IPS DF 4.7 (cell line): ENCODE measurements at regions not wholly inside any gene's neighbourhood (a gene's known extent, or its start where the extent isn't known, plus 50 kb on each side); places are given as distances from the start of the nearest gene placed in this dataset.

Experiments used
- DNase-seq: peaks from one replicate; pipeline ENCODE4 v3.0.0-alpha.2; 2013; ENCODE audit warnings: low spot score; ENCODE audit errors: extremely low read depth

DNA sequence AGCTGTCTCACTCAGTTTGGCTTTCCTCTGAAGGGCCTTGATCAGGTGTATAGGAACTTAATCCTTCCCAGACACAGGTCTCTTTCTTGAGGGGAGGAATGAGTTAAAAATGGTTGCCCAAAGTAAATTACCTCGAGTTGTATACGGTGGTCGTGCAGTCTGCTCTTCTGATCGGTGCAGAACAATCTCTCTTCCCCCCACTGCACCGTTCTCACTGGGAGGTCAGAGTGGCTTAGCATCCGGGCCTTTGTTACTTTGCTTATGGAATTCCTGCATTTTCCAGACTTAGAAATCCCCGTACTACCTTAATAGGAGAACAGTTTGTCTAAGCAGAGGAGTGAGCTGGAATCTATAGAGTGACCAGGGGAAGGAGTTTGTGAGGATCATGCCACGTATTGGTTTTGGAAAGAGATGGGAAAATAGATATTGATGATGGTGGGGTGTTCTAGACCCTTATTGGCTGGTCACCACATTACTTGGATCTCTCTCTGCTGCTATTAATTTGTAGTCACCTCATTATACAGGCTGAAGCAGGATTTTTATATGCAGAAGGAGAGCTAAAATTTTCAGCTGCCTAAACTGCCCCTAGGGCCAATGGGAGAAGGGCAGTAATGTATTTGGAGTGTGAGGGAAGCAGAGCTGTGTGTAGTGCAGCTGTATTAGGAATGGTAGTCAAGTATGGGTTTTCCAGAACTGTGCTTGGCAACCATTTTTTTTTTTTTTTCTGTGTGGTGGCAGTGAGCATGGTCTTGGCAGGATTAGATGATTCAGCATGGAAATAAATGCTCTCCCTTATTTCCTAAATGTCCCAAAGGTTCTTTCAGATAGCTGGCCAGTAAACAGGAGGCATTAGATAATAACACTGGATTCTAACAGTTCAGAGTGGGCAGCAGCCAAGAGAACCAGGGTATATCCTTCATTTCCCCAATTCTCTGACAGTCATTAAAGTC is 81.5 kb downstream of the NDUFS5 start:
- no peak for DNase-seq

DNA sequence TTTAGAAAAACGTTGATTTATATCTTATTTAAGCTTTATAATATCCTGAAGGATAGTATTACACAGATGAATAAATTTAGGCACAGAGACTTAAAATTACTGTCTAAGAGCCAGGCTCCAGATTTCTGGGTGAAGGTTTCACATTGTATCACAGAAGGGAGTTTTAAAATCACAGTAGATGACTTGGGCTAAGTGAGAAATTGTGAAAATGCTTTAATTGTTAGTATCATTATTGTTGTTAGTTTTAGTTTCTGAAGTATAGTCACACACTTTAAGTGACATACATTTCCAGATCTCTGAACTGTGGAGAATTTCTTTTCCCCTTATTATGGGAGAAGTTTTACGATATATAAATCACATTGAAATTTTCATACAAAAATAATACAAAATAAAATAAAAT is 83.5 kb downstream of the NDUFS5 start:
- DNase-seq = no peak

DNA sequence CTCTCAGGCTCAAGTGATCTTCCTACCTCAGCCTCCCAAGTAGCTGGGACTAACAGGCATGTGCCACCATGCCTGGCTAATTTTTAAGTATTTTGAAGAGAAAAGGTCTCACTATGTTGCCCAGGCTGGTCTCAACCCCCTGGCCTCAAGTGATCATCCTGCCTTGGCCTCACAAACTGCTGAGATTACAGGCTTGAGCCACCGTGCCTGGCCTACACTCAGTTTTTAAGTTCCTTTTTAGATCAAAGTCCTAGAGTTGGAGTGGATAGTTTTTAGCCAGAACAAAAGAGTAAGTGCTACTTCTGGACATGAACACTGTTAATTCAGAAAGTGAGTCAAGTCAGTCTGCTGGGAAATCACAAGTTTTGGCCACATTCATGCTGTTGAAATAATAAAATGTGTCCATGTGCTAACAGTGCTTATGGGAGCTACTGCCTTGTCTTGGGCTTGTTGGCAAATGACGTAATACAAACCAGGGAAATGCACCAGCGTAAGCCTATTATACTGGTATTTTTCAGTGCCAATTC is 84.2 kb downstream of the NDUFS5 start:
- no peak for DNase-seq

DNA sequence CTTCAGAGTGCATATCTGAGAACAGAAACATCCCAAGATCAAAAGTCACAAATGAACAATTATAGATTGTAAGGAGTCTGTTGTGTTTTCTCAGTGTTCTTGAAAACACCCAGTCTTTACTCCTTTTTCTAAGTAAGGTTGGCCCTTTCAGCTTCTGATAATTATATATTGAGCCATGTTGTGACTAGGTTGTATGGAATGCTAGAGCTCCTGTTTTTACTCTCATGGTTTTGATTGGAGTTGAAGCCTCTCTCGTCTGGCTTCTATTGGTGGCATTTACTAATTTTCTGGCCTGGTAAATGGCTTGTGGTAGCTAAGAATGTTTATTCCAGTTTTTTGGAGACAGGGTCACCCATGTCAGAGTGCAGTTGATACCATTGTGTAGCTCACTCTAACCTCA is 84.7 kb downstream of the NDUFS5 start:
- DNase-seq = no peak

DNA sequence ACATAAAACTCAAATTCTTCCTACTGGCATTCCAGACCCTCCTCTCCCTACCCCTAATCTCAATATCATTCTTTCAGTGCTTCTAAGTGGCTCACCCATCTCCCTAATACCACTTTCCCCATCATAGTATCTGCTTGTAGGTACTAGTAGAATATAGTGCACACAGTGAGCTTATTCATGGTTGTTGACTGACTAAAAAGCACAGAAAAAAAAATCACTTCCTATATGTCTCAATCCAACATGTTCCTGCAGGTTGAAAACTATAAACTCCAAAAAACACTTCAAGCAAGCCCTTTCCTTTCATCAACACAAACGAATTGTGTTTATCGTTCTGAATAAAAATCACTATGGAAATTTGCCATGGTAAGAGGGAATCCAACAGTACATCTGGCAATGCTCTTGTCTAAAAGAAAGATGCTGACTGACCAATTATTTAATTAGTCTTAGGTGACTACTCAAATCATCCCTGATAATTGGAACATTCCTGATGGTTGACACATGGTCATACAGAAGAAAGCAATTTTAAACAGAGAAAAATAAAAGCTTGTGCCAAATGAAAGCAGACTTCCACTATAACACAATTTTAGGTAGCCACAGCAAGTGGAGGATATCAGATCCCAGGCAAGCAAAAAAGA is 87.1 kb downstream of the NDUFS5 start:
- no peak for DNase-seq

DNA sequence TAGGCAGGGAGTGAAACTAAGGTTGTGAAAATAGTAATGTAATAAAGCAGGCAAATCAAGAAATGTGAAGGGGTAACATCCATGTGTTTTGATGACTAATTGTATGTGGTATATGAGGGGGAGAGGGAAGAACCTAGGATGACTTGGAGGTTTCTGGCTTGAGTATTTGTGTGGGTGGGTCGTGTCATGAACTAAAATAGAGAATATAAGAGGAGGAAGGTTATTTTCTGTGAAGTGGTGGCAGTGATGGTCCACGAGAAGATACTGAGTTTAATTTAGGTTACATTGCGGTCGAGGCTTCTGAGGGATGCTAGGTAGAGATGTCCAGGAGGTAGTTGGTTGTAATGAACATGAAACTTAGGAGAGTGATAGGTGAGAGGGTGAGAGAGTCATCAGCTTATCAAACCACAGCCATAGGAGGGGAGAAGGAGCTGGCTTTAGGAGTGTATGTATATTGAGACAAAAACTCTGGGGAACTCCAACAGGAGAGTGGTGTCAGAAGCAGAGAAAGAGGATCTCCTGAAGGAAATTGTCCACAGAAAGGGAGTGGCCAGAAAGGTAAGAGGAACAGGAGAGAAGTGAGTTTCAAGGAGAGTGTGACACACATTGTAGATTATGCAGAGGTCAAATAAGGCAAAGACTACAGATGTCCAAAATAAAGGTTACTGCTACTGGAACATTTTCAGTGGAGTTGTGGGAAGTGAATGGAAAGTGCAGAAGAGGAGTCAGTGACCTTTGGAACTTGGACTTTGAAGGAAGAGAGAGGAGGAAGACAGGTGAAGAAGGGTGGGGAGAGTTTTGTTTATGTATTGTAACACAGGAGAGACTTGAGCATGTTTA is 89.0 kb upstream of the MACF1 start:
- no peak for DNase-seq

DNA sequence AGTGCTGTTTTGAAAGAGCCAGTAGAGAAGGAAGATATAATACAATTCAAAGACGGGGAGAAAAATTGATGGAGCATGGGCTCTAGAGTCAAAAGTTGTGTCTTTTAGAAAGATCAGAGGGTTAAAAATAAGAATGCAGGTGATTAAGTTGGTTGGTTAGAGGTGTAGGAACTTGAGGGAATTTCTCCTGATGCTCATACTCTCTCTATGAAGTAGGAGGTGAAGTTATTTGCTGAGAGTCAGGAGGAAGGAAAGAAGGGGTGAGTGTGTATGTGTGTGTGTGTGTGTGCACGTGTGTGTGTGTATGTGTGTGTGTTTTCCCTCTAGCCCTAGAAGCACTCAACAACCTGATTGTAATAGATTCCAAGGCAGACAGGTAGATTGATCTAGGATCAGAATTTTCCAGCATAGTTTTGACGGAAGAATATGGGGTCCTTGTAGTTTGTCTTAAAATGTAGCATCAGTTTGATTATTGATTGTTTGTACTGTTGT is 88.3 kb upstream of the MACF1 start:
- DNase-seq = no peak

DNA sequence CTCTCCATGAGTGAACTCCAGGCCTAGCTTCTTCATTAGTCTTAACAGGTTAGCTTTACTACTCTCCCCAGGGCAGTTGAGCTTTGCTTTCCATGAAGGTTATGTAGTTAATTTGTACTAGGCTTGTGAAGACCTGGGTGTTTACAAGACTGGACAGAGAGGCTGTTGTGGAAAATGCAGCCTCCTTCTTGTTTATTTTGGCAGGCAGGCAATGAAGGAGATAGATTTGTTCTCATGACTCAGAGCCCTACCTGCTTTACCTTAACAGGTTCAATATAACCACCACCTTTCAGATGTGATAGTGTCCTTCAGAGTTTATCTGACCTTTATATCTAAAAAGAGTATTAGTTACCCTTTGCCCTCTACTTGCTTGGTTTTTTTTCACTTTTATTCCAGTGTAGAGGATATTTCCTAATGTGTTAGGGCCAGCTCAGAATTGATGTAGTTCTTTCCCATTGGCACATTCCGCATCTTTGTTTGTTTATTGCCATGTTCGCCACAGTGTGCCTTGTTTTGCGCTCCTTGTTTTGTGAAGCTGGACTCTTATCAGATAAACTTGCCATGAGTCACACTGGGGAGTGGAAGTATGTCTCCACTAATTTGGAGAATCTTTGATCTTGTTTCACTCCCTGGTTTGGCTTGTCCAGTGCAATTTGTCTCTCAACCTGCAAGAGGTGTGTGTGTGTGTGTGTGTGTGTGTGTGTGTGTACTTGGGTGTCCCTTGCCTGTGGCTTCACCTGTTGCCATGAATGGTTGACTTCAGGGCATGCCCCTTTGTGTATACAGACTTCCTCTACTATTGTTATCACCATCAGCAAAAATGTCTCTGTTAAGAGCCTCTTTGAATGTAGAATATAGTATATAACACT is 87.4 kb upstream of the MACF1 start:
- no peak for DNase-seq

DNA sequence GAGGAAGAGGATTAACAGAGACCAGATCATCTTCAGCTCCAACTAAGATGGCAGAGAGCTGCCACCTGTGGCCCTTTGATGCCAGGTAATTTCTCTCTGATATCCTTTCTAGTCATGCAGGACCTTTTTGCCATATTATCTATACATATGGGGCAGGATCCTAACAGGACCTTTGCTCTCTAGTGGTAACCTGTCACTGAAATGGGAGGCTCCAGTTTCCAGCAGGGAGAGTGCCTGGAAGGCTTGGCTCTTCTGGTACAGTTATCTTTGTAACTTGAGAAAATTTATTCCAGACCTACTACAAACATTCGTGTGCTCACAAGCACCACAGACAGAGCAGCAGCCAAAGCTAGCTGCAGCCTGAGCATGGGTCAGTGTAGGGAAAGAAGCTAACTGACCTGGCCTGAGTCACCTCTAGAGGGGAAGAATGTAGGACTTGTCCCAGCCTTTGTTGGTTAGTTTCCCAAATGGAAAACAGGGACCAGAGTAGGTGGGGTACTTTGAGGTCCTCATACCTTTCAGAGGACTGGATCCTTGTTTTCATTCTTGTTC is 86.5 kb upstream of the MACF1 start:
- DNase-seq = no peak

DNA sequence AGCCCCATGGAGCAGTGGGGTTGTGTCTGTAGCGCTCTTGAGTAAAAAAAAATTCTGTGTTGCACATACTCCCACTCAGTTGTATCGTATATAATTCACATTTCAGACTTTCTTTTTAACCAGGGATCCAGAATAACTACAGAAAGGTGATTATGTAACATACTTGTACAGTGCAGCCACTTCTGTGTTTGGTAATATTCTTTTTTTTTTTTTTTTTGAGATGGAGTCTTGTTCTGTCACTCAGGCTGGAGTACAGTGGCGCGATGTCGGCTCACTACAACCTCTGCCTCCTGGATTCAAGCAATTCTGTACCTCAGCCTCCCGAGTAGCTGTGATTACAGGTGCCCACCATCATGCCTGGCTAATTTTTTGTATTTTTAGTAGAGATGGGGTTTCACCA is 82.4 kb upstream of the MACF1 start:
- no peak for DNase-seq

DNA sequence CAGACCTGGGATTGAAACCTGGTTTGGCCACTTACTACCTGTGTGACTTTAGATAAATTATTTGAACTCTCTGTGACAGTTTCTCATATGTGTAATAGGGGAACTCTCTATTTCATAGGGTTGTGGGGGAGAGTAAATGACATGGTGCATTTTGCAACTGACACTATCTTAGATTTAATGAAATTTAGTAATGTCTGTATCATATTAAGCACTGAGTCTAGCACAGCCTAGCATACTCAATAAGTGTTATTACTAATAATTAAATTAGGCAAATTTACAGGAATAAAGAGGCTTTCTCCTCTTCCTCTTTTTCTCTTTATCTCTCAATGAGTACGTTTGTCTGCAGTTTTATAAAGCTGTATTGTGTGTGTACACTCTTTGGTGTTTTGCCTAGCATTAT is 80.2 kb upstream of the MACF1 start:
- no peak for DNase-seq

DNA sequence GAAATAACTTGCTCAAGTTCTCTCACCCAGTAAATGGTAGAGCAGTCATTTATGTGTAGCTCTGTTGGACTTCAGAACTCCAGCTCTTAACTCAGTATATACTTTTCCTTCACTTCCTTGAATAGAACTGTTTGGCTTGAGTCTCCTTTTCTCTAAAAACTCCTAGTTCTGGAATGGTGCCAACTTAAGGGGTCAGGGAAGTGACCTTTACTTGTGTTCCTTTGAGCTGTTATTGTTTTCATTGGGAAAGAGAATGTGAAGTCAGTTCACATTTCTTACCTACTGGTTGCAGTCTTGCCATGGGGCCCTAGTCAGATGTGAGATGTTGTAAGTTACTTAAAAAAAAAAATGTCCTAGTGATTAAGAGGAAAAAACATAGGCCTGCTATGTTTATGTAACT is 77.0 kb upstream of the MACF1 start:
- DNase-seq = no peak

DNA sequence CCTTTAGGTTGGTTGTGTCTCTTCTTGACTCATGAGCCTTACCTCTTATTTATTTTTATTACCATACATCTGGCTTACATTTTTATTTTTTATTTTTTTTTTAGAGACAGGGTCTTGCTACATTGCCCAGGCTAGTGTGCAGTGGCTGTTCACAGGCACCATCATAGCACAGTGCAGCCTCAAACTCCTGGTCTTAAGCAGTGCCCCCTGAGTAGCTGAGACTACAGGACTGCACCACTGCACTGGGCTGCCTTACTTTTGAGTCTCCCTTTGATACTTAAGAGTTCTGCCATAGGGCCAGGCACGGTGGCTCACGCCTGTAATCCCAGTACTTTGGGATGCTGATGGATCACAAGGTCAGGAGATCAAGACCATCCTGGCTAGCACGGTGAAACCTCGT is 76.4 kb upstream of the MACF1 start:
- DNase-seq = no peak

DNA sequence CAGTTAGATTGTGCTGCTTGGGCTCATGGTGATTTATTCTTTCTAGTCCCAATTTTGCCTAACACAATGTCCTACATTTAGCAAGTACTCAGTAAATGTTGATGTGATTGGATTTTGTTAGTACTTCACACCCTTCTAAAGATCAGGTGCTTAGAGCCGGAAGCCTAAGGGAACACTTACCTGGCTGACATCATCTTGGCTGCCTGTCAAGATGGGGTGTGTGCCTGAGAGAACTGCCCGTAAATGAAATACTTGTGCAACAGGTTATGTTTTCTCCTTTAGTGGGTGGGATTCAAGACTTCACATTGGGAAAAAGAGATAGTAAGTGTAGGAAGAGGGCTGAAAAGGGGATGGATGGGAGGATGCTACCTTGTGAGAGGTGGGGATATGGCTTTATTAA is 75.5 kb upstream of the MACF1 start:
- no peak for DNase-seq

DNA sequence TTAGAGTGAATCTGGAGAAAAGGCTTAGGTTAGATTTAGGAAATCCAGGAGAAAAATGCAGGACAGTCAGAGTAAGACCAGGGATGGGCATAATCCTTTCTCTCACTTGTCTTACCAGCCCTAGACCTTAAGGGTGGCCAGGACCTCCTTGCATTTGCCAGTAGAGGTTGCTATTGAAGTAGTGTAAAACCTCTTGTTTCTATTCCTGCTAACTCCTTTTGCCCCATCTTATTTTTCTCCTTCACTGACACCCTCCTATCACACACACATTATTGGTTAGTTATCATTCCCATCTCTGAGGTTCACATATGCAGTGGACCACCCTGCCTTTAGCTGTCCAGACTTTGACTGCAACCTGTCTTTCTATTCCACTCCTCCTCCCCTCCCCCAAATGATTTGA is 75.0 kb upstream of the MACF1 start:
- DNase-seq = no peak

DNA sequence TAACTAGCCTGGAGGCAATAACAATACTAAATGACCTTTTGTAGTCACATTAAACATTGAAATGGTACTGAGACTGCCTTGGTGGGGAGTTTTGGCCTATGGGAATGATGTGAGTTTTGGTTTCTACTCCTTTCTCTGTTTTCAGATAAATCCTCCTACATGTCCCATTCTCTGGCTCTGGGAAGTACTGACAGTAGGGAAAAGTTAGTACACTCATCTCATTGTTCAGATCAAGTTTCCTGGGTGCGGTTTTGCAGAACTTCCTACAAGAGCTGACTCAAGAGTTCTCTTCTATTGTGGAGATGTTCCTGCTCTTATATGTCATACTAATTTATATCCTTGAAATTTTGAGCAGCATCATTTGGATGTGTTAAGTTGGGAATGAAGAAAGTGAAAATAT is 74.2 kb upstream of the MACF1 start:
- DNase-seq = no peak

DNA sequence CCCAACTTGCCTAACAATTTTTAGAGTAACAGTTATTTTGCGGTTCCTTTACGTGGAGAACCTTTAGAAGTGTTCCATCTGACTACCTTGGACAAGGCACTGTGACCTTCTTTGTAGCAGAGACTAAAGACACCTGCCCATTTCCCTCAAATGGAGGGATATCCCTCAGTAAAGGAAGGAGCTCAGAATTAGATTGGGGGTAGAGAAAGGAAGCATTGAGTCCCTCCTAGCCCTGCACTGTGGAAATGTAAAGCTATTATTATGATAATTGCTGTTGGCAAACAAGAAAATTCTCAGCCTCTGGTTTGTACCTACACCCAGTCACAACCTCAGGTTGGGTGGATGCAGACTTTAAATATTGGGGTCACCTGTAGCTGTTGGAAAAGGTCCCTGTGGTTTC is 72.6 kb upstream of the MACF1 start:
- no peak for DNase-seq

DNA sequence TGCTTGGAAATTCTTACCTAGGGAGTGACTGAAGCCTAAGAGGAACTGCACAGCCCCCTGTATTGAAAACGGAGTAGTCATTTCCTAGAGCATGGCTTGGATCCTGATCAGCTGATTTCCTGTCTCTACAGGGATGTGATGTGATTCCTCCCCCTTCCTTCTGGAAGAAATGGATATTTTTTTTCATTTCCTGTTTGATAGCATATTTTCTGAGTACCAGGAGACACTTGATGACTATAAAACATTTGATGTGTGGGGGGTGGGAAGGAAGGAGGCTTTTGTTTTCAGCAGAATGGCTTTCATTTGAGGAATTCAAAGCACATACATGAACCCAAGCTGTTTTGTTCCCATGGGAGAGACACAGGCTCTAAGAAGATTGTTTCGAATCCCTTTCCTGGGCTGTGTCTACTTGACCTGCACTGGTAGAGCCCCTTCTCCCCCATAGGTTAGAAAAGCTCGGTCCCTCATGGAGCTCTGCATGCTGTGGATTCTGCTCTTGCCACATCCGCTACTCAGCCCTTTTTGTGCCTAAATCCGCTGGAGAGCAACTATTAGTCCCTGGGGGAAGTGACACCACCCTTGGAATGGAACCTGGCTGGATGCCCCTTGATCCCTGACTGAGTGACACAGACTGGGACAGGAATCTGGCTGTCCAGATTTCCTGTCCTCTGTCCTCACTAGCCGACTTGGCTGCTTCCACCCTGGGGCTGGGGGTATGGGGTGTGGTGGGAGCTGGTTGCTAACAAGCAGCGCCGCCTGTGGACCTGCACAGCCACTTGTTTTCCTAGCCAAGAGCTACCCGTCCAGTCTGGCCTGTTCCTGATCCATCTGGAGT is 71.8 kb upstream of the MACF1 start:
- DNase-seq = no peak

DNA sequence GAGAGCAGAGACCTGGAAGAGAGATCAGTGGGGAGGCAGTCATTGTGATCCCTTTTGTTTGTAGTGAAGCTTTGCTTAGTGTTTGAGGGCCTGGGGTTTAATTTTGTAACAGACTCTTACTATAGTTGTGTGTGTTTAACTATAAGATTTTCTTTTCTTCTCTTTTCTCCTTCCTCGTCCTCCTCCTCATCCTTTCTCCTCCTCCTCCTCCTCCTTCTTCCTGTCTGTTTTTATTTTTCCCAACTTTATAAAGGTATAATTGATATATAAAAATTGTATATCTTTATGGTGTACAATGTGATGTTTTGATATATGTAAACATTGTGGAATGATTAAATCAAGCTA is 71.2 kb upstream of the MACF1 start:
- DNase-seq = no peak
